GM18520 (cell line): ENCODE measurements at regions not wholly inside any gene's neighbourhood (a gene's known extent, or its start where the extent isn't known, plus 50 kb on each side); places are given as distances from the start of the nearest gene placed in this dataset.

ENCODE experiments used
- ATAC-seq: cut with Tn5 transposase; IDR thresholded peaks from one replicate; pipeline ENCODE4 v1.9.1; 2021; ENCODE audit not compliant: unreplicated experiment

DNA sequence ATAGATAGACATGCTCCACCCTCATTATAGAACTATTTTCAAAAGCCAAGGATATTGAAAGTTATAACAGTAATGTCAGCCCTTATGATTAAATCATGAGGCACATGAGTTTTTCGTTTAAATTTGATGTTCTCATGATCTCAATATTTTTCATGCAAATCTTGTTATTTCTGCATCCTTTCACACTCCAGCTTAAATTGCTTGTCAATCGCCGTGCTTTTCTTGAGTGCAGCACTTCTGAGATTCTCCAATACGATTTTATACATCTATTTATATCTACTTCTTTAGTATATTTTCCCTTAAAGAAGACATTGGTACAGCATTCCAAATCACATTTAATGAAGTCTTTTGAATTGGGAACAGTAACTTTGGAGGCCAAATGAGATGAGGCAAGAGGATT is 171.2 kb upstream of the GBE1 start:
- no peak for ATAC-seq

DNA sequence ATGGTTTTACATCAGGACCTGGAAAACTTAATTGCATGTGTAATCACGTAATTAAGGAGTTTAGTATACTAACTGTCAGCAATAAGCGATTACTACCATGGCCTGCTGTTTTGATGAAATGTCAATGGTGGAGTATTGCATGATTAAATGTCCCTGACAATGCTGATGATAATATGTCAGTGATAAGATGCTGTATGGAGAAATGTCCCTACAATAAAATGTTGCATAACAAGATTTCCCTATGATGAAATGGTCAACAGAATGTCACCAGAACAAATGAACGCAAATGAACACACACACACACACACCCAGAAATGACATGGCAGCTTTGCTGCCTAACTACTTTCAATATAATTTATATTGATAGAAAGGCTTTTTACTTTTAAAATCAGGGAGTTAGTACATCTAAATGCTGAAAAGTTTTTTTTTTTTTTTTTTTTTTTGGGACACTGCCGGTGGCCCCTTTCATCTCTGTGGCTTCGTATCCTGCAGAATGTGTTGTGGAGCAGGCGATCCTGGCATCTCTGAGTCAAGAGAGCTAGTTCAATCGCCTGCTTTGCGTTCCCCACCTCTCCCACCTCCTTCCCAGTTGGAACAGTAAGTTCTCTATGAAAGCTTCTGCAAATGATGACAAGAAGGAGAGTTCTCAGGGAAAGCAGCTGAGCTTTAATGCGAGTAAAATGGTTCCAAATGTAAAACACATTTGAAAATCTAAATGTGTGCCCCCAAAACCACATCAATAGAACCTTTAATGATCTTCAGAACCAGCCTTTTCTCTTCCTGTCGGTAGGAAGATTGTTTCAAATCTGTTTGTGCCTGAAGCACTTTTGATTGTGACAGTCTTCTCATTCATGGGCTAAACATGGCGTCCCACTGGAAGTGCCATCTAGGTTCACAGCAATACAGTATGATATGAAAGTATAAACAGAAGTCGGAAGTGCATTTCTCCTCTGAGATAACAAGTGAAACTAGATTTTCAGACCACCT is 170.1 kb upstream of the GBE1 start:
- ATAC-seq: no peak

DNA sequence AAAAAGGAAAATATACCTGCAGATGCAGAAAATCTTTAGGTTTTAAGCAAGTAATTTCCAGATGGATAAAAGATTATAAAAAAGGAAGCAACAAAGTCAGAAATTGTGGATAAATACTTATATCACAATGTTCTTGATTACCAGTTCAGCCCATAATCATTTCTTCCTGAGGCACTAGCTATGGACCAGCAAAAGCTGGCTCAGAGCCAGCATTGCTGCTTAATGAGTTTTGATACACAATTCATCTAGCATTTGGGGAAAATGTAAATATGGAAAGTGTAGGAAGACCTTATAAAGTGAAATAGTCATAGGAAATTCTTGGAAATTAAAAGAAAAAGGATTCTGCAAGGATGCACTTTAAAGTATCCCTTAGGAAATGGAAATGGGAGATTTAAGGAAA is 168.3 kb upstream of the GBE1 start:
- ATAC-seq: no peak

- ATAC-seq: no peak
Measured at GRCh38 chr3:81927811-81928210, 166.4 kb upstream of the GBE1 start.

- no peak for ATAC-seq
Measured at GRCh38 chr3:81925385-81925784, 163.9 kb upstream of the GBE1 start.

DNA sequence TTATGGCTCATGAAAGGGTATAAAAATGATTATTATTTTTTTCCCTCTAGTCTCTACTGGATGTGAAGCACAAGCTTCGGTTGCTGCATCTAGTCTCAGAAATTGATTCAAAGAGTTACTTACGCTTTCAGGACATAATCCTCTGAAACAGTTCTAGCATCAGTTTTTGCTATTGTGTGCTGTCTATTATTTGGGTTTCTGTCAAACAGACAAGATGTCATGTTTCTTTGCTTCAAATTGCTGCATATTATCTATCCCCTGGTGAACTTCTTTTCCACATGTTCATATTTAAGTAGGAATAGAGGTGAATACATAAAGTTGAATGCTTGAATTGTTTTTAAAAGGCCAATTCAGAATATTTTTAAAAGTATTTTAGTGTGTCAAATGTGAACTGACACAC is 161.6 kb upstream of the GBE1 start:
- ATAC-seq: no peak

DNA sequence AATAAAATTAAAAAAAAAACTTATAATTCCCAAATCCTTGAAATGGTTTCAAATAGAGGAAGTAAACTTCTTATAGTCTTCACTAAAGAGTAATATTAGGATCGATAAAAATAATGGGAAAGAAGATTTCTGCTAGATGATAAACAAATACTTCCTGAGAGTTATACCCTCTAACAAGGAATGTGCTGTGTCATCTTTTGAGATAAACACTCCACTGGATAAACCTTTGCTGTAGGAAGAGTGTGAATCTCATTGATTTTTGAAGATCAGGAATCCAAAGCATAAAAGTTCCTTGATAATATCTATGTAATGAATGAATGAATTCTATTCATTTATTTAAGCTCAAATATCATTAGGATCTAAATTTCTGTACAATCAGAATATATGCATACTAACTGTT is 161.0 kb upstream of the GBE1 start:
- ATAC-seq: no peak

DNA sequence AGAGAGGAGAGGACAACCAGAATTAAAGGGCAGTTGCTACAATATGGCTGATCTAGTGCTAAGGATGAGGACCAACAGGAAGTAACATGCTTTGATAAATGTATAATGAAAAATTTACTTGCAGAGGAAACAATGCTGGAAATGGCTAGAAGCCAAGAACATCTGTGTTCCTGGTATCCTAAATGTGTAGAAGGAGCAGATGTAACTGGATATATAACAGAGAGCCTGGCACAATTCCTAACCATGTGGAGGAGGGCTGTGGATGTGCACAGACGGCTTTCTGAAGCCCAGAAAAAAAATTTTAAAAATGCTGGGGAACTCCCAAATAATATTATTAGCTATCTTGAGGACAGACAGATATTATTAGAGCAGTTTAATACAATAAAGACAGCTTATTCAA is 159.4 kb upstream of the GBE1 start:
- ATAC-seq: no peak

DNA sequence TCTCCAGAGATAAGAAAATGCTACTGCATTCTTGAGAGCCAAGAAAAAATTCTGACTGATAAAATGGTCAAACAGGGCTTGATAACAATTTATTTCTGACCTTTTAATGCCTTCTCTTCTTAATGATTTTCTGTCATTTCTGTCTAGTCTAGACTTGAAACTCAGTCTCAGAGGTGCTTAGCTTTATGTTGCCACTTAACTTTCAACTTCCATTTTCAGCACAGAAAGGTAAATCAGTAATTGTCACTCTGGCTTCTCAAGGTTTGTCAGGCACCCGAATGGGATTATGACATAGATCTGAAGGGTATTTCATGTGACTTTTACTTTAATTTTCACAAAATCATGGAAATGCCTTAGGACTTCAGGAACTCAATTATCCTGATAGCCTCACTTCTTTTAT is 155.4 kb upstream of the GBE1 start:
- no peak for ATAC-seq

DNA sequence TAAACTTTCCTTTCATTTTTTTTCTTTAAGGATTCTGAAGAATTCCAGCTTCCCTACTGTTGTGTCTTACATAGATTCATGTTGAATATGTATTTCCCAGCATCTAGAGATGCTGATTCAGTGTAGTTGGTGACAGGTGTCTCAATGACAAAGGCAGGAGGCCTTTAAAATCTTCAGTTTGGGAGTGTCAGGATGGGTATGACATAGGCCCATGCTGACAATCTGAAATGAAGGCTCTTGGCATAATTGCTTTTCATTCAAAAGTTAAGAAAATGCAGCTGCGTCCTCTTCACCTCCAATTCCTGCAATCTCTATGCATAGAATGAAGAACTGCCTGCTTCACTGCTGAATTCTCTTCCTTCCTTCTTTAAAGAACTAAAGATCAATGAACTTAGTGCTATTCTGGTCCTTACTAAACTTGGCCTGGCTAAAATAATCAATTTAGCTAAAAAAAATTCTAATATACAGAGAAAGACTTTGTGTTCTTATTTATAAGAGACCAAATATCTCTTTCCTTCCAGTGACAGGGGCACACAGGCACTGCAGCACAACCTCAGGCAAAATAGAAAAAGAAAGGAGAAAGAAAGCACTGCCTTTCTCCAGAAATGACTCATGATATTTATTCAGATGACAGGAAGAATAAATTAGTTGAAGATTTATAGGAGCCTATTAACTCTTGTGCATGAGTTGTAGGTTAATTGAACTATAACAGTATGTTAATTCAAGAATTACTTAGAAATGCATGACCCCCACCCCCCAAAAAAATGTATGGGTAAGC is 152.6 kb upstream of the GBE1 start:
- ATAC-seq: no peak

DNA sequence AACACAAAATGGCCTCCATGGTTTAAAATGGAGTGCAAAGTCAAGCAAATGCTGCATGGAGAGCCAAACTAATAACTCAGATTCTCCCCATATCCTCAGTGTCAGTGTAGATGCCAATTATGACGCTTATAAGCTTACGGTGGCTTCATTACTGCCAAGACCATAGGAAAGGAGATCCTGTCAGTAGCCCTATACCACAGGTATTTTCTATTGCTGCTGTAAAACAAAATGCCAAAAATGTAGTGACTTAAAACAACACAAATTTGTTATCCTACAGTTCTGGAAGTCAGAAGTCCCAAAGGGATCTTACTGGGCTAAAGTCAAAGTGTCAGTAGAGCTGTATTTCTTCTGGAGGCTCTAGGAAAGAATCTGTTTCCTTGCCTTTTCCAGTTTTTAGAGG is 149.8 kb upstream of the GBE1 start:
- no peak for ATAC-seq

- ATAC-seq: no peak
Measured at GRCh38 chr3:81910244-81910852, 148.9 kb upstream of the GBE1 start.

GRCh38 chr3:81909796-81910195 is 148.4 kb upstream of the GBE1 start:
- no peak for ATAC-seq

- no peak for ATAC-seq
Measured at GRCh38 chr3:81908561-81908960, 147.1 kb upstream of the GBE1 start.

DNA sequence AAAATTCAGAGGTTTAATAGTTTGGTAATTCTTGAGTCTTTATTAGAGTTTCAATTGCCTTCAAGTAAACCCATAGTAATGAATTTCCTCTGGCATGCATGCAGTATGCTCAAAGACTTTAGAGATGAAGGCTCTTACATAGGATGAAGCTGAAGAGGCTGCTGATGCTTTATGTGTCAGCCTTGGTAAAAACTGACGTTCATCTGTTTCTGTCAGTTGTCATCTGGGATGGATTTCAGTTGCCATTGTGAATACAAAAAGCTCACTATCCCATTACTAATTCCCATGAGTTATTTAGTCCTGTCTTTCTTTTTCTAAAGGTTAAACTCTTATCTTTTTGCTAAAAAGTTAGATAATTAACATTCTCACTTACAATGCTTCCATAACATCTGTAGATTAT is 136.9 kb upstream of the GBE1 start:
- no peak for ATAC-seq

- ATAC-seq: no peak
Measured at GRCh38 chr3:81894598-81894997, 133.2 kb upstream of the GBE1 start.

GRCh38 chr3:81891055-81891895 is 129.8 kb upstream of the GBE1 start:
- ATAC-seq: no peak

DNA sequence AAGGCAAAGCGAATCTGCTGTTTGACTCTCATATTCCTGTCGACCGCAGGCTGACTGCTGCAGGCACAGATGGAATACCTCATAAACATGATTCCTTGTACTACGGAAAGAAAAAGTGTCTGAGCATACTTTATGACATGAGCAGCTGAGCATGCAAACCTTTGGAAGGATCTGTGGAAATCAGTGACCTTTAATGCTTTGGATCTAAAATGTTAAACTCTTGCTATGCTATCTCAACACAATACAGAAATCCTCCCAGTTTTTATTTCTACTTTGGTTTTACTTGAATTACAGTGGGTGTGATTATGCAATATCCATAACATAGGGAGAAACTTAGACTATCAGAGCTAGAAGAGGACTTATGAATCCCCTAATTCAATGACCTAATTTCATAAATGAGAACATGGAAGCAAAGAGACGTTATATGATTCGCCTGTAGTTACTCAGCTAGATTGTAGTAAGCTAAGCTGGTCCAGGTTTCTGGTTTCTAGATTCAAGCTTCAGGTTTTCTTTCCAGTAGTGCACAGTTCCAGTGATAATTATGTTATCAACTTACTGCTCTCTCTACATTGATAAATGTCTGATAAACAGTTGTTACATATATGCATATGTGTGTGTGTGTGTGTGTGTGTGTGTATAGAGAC is 127.6 kb upstream of the GBE1 start:
- ATAC-seq: no peak

DNA sequence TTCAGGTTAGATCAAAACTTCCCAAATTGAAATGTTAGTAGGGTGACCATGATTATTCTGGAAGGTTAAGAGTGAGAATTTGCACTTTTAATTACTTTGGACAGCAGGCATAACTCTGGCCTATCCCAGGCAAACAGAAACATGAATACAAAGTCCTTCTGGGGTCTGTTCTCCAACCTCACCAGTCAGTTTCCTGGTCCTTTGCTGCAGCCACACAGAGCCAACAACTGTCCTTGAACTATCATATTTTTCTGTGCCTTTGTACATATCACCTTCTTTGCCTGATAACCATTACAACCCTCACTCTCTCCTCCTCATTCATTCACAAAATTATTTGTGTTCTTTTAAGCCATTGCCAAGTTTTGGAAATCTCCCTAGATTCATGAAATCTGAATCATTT is 126.0 kb upstream of the GBE1 start:
- no peak for ATAC-seq

DNA sequence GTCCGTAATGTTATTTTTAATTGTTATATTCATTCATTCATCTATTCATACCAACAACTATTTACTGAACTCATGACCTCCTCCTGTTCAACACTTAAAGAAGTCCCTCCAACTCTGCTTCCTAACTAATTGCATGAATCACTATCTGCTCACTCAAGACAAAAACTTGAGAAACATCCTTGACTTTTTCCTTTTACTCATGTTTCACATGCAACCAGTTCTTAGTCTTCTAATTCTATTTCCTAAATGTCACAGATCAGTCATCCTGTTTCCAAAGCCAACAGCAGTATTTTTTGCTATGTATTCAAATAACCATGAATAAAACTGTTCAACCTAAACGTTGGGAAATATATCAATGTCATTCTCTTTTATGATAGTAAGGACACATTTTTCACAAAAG is 124.6 kb upstream of the GBE1 start:
- ATAC-seq: no peak
